Stimulated activated naive CD4-positive, alpha-beta T cell (primary cell): ENCODE measurements at regions not wholly inside any gene's neighbourhood (a gene's known extent, or its start where the extent isn't known, plus 50 kb on each side); places are given as distances from the start of the nearest gene placed in this dataset.

ENCODE experiments used
- DNase-seq, 6 experiments: peaks; one replicate each; lab custom pipeline; 2025; lab: John Stamatoyannopoulos, UW

- DNase-seq: no peak
Observed at GRCh38 chr4:137067735-137068134, 464.6 kb downstream of the PCDH18 start.

DNA sequence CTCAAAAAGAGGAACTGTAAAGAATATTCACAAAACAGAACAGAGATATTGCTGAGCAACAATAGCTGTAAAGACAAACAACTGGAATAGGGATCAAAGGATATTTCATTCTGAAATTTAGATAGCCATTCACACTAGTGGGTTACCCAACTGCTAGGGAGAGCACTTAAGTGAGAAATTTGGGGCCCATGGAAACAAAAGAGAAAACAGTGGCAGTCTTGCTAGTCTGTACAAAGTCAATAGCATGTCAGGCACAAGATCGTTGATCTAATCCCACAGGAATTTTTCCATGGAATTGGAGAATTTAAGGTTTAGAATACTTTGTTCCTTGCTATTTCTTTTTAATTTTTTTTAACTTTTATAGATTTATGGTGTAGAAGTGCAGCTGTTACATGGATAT lies 467.0 kb downstream of the PCDH18 start:
- DNase-seq: no peak

DNA sequence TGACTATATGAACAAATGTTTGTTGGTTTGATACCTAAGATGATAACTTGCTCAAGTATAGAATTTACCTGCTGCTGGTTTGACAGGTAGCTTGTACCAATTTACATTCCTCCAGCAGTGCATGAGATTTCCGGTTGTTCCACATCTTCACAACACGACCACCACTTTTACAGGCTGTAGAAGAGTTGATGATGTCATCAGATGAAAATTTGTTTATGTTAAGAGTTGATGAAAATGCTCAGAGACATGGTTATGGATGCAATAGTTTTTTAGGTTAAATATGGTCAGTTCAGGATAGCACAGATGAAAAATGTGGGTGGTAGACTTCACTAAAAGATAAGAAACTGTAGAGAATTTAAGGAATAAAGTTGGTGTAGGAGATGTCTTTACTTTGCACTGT lies 468.3 kb downstream of the PCDH18 start:
- no peak for DNase-seq

DNA sequence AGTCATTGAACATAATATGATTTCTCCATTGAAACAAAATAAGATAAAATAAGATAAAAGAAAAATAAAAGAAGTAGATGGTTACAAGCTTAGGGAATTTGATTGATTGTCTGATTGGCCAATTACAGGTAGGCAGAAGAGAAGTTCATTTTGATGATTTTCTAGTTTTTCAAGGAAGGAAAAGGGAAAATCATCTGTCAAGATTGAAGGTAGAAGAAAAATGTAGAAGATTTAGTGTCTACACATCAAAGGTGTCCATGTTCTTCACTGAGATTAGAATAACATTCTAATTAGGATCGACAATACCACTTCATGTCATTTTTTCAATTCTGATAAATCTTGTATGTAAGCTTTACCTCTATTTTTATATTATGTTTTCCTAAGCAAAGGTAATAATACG lies 489.1 kb downstream of the PCDH18 start:
- DNase-seq: no peak

DNA sequence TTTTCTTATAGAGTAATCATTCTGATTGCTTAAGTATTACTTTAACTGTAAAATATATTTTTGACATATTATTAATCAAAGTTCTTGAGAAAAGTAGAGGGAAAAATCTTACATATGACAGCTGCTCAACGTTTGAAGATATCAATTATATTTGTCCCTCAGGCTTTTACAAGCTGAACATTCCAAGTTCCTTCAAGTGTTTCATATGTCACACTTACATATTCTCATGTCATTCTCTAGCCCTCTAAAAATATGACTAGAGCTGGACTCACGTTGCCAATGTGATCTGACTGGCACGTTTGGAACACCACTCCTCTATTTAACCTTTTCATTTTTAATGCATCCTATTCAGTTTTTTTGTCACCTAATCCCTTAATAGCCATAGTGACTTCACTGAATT lies 492.9 kb downstream of the PCDH18 start:
- DNase-seq: no peak

DNA sequence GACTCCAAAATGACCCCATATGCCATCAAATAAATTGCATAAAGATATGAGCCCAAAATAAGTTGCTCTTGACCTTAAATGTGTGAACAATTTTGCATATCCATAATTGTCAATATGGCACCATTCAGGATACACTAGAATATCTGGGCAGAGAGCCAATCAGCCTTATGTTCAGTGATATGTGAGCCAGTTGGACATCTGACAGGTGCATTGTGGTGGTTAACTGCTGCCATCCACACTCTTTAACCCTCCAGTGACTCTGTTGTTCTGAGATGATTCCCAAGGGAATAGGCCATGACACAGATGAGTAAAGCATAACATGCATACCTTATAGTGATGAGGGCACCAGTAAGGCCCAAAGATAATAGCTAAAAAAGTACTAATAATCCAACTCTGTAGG lies 500.1 kb downstream of the PCDH18 start:
- DNase-seq: no peak

DNA sequence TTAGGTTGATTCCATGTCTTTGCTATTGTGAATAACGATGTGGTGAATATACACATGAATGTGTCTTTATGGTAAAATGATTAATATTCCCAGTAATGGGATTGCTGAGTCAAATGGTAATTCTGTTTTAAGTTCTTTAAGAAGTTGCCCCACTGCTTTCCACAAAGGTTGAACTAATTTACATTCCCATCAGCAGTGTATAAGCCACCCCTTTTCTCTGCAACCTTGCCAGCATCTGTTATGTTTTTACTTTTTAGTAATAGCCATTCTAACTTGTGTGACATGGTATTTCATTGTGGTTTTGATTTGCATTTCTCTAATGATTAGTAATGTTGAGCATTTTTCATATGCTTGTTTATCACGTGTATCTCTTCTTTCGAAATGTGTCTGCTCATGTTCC lies 503.3 kb downstream of the PCDH18 start:
- no peak for DNase-seq

DNA sequence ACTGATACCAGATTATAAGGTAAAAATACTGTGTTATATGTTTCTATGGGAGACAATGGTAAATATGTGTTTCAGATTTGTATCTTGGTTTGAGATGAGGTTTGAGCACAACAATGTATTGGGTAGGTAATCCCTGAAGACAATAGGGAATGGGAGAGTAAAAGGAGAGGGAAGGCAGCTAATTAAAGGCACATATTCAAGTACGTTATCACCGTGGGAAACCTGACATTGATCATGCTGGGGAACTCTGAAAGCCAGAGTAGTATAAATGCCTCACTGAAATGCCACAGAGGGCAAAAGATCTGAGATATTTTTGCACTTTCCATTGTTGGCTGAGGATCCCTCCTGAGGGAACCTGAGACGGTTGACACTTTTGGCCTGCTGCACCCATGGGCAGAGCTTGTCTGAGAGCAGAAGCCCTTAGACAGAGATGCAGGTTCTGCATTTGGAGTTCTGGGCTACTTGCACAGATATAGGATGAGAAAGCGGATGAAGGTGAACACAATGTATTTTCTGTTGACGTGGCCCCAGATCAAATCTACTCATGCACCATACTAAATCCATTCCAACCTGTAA lies 506.7 kb downstream of the PCDH18 start:
- DNase-seq: no peak

- DNase-seq: no peak
Observed at GRCh38 chr4:137015426-137016409, 516.6 kb downstream of the PCDH18 start.

- DNase-seq: no peak
Observed at GRCh38 chr4:137000432-137000831, 531.9 kb downstream of the PCDH18 start.

DNA sequence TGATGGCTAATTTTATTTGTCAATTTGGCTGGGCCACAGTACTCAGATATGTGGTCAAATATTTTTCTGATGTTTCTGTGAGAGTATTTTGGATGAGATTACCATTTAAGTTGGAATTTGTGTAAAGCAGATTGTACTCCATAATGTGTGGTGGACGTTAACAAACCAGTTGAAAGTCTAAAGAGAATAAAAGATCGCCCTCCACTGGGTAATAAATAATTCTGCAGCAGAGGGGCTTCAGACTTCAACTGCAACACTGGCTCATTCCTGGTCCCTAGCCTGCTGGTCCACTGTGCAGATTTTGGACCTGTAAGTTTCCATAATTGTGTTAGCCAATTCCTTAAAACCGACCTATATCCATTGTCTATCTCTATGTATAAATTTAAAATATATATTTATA lies 540.3 kb downstream of the PCDH18 start:
- no peak for DNase-seq

GRCh38 chr4:136985683-136986082 lies 546.6 kb downstream of the PCDH18 start:
- no peak for DNase-seq

GRCh38 chr4:136967069-136967468 lies 565.2 kb downstream of the PCDH18 start:
- no peak for DNase-seq

DNA sequence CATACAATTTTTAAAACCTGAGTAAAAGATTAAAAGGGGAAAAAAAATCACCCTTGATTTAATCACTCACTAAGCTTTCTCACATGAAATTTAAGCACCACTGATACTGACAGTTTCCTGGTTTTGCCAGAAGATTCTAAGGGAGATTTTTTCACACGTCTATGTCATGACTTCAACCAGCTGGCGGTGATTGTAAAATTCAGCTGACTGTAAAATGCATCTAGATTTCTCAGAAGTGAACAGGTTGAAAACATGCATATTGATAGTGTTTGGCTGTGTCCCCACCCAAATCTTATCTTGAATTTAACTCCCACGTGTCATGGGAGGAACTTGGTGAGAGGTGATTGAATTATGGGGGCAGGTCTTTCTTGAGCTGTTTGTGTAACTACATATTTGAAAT lies 566.8 kb downstream of the PCDH18 start:
- no peak for DNase-seq

DNA sequence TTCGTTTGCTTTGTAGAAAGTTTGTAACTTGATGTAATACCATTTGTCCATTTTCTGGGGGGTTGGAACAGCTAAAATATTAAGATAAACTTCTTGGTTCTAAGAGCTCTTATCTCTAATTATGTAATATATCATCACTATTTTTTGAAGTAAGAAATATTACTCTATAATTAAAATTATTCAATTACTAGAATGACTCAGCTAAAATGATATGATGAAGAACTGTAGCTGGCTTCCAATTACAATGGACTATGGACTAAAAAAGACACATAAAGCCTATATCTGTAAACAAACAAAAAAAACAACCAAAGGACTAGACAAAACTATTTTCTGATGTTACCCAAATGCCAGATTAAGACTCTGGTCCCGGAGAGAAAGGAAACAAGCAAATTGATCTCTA lies 569.4 kb downstream of the PCDH18 start:
- DNase-seq: no peak

- no peak for DNase-seq
Observed at GRCh38 chr4:136946307-136946907, 585.9 kb downstream of the PCDH18 start.

GRCh38 chr4:136939781-136940180 lies 592.5 kb downstream of the PCDH18 start:
- no peak for DNase-seq

GRCh38 chr4:136935871-136936270 lies 596.4 kb downstream of the PCDH18 start:
- no peak for DNase-seq

DNA sequence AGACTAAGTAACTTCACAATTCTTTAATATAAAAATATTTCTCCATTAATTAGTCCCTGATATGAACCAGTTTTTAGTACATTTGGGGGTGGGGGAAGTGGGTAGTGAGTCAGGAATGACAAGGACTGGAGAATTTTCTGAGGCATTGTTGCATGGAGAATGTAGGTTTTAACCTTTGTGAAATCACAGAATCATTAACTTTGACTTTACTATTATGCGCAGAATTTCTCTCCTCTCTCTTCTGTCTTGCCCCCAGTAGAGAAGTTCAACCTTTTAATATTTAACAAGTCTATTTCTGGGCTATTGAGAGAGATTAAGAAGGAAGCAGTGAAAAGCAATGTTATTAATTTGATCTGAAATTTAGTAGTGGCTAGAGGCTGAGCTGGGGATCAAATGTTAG lies 597.0 kb downstream of the PCDH18 start:
- DNase-seq: no peak

DNA sequence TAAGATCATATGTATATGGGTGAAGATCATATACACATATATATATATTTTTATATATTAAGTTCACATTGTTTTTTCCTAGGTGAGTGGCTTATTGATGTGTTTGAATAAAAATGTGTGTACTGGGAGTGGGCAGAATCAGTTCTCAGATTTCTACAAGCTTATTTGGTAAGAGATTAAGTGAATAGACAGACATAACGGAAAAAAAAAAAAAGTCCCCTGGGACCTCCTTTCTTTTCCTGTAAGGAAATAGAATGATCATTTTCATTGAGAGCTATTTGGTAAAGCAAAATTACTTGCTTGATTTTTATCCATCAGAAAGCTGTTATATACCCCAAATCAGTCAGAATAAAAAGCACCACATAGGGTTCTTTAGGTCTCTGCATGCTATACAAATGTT lies 597.7 kb downstream of the PCDH18 start:
- DNase-seq: no peak

- no peak for DNase-seq
Observed at GRCh38 chr4:136931781-136932180, 600.5 kb downstream of the PCDH18 start.

GRCh38 chr4:136928957-136929411 lies 603.3 kb downstream of the PCDH18 start:
- DNase-seq: no peak

GRCh38 chr4:136927172-136927571 lies 605.1 kb downstream of the PCDH18 start:
- no peak for DNase-seq
